PC-9 (cell line): ENCODE measurements at regions not wholly inside any gene's neighbourhood (a gene's known extent, or its start where the extent isn't known, plus 50 kb on each side); places are given as distances from the start of the nearest gene placed in this dataset.

ENCODE experiments used
- BruUV-seq: library from RNA; stranded (reverse); fragments of 400-500 nt; replicated peaks from 2 replicates; lab custom pipeline; 2021; lab: Mats Ljungman, UMichigan
- CTCF ChIA-PET: fragments of 300-600 bp; sonication (Branson Sonifier 250); formaldehyde crosslinking; loops from one replicate; lab custom pipeline; 2022; ENCODE audit warnings: antibody characterized with exemption; lab: Charles Lee
- POLR2A ChIA-PET: fragments of 300-600 bp; sonication (Branson Sonifier 250); formaldehyde crosslinking; loops from one replicate; lab custom pipeline; 2022; ENCODE audit warnings: antibody characterized with exemption; ENCODE audit not compliant: unreplicated experiment; lab: Charles Lee
- DNase-seq, 2 experiments: peaks; one replicate each; pipeline versions ENCODE4 v3.0.0 to v3.0.0-alpha.2; 2015 to 2022; ENCODE audit warnings: mixed read lengths in 1 of 2
- H2AFZ ChIP-seq: fragments of 200-600 bp; sonication (generic); 2 replicates; pipeline ENCODE4 v1.8.1; 2017; ENCODE audit warnings: antibody characterized with exemption
- H3F3A ChIP-seq: fragments of 200-600 bp; sonication (generic); 2 replicates; pipeline ENCODE4 v1.8.1; 2017; ENCODE audit warnings: antibody characterized with exemption, mild to moderate bottlenecking, low read depth; ENCODE audit not compliant: insufficient read depth
- H3K27ac ChIP-seq: fragments of 200-600 bp; sonication (generic); 2 replicates; pipeline ENCODE4 v1.6.1; 2016; ENCODE audit warnings: mixed run types
- H3K27me3 ChIP-seq: fragments of 200-600 bp; sonication (generic); 2 replicates; pipeline ENCODE4 v1.6.1; 2016; ENCODE audit warnings: low read depth, mixed run types; ENCODE audit not compliant: insufficient read depth
- H3K36me3 ChIP-seq: fragments of 200-600 bp; sonication (generic); 2 replicates; pipeline ENCODE4 v1.6.1; 2016; ENCODE audit warnings: low read depth, mixed run types
- H3K4me1 ChIP-seq: fragments of 200-600 bp; sonication (generic); replicated peaks from 2 replicates; pipeline ENCODE4 v1.6.1; 2016; ENCODE audit warnings: mixed run types; ENCODE audit not compliant: insufficient read depth
- H3K4me2 ChIP-seq: fragments of 200-600 bp; sonication (generic); 2 replicates; pipeline ENCODE4 v1.6.1; 2017; ENCODE audit warnings: mixed run types
- H3K4me3 ChIP-seq: fragments of 200-600 bp; sonication (generic); 2 replicates; pipeline ENCODE4 v1.6.1; 2016; ENCODE audit warnings: mixed run types
- H3K79me2 ChIP-seq: fragments of 200-600 bp; sonication (generic); 2 replicates; pipeline ENCODE4 v1.6.1; 2017; ENCODE audit warnings: low read depth, mixed run types
- H3K9me2 ChIP-seq: fragments of 200-600 bp; sonication (generic); 2 replicates; pipeline ENCODE4 v1.8.1; 2017; ENCODE audit warnings: mild to moderate bottlenecking; ENCODE audit not compliant: insufficient read depth
- H3K9me3 ChIP-seq: fragments of 200-600 bp; sonication (generic); 2 replicates; pipeline ENCODE4 v1.8.1; 2016; ENCODE audit warnings: low read depth; ENCODE audit not compliant: insufficient read depth
- H4K20me1 ChIP-seq: fragments of 200-600 bp; sonication (generic); 2 replicates; pipeline ENCODE4 v1.8.1; 2017; ENCODE audit not compliant: insufficient read depth
- EZH2 ChIP-seq: fragments of 200-600 bp; sonication (generic); IDR thresholded peaks from 2 replicates; pipeline ENCODE4 v1.8.0; 2017; ENCODE audit warnings: antibody characterized with exemption, low read depth
- intact Hi-C: fragments of 100-400 bp; cut with micrococcal nuclease; formaldehyde crosslinking; loops from one replicate; pipeline ENCODE4 v1.10.0; 2022; ENCODE audit not compliant: unreplicated experiment
- TF ChIP-seq, protein P1 (sequence below): fragments of 200-600 bp; sonication (generic); conservative IDR thresholded peaks from 2 replicates; pipeline ENCODE4 v1.6.1; 2017; ENCODE audit warnings: mixed run types, antibody characterized with exemption, mild to moderate bottlenecking, moderate library complexity

DNA sequence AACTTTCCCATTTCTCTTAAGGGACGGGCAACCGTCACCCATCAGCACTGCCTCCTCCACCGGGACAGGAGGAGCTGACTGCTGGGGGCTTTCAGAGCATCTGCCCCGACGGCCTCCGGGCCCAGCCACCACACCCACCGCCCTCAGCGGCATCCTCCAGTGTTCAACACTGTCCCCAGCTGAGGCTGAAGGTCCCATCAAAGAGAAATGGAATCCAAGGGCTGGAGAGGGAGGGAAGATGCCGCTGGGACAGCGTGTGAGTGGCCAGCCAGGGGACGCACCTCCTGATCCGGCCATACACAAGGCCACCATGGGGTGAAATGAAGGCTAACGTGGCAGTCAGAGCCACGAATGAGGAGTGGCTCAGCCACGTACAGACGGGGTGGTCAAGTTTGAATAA lies 153.6 kb upstream of the PPP2R2D start:
- Histone ChIP-seq H3K4me2 (no peak overlapping the region), H2AFZ (no peak overlapping the region), H3K27me3 (peaks cover 82% of the 10 kb centered on the region), H3K4me3 (no peak overlapping the region), H4K20me1 (no peaks in the 10 kb centered on the region), H3K79me2 (no peaks in the 10 kb centered on the region), H3K9me2 (no peaks in the 10 kb centered on the region), H3F3A (no peaks in the 10 kb centered on the region), H3K36me3 (no peaks in the 10 kb centered on the region), H3K9me3 (no peaks in the 10 kb centered on the region), H3K4me1 (no peaks in the 10 kb centered on the region), H3K27ac (no peak overlapping the region)
- intact Hi-C loops = no loop called here
- TF ChIP-seq, protein P1, sequence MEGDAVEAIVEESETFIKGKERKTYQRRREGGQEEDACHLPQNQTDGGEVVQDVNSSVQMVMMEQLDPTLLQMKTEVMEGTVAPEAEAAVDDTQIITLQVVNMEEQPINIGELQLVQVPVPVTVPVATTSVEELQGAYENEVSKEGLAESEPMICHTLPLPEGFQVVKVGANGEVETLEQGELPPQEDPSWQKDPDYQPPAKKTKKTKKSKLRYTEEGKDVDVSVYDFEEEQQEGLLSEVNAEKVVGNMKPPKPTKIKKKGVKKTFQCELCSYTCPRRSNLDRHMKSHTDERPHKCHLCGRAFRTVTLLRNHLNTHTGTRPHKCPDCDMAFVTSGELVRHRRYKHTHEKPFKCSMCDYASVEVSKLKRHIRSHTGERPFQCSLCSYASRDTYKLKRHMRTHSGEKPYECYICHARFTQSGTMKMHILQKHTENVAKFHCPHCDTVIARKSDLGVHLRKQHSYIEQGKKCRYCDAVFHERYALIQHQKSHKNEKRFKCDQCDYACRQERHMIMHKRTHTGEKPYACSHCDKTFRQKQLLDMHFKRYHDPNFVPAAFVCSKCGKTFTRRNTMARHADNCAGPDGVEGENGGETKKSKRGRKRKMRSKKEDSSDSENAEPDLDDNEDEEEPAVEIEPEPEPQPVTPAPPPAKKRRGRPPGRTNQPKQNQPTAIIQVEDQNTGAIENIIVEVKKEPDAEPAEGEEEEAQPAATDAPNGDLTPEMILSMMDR = no peak
- no peak for TF ChIP-seq EZH2
- ChIA-PET CTCF (no interaction called here), POLR2A (interaction anchor here (0.6 kb wide), 1 partner anchor 1128 kb away, joined by 4 read pairs; no protein-coding TSS in a partner anchor)
- no peak for DNase-seq
- no TSS peak for BruUV-seq

DNA sequence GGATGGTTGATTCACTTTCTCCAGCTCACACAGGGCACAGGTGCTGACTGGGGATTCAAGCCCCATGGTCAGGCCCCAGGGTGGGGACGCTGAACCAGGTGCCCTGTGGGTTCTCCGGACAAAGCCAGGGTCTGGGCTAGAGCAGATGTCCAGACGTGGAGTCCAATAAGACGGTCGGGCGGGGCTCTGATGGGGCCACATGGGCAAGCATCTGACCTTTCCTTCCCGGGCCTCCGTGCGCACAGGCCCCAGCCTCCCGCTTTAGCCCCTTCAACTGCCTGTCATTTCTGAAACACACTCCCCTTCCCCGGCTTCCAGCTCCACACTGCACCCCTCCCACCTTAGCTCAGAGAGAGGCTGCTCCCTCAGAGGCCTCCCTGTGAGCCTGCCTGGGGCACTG lies 153.0 kb upstream of the PPP2R2D start:
- no peaks in the 10 kb centered on the region for H3F3A ChIP-seq
- H3K9me3 ChIP-seq = no peaks in the 10 kb centered on the region
- no peaks in the 10 kb centered on the region for H3K4me1 ChIP-seq
- no peak for DNase-seq
- intact Hi-C loops = no loop called here
- BruUV-seq = no TSS peak
- no peaks in the 10 kb centered on the region for H3K9me2 ChIP-seq
- no peak overlapping the region for H2AFZ ChIP-seq
- POLR2A ChIA-PET = interaction anchor here (0.6 kb wide), 1 partner anchor 1128 kb away, joined by 4 read pairs; no protein-coding TSS in a partner anchor
- TF ChIP-seq, protein P1 = no peak
- TF ChIP-seq EZH2 = no peak
- H3K36me3 ChIP-seq = no peaks in the 10 kb centered on the region
- no peaks in the 10 kb centered on the region for H4K20me1 ChIP-seq
- peaks cover 84% of the 10 kb centered on the region for H3K27me3 ChIP-seq
- CTCF ChIA-PET = no interaction called here
- no peak overlapping the region for H3K4me2 ChIP-seq
- H3K79me2 ChIP-seq = no peaks in the 10 kb centered on the region
- H3K27ac ChIP-seq = no peak overlapping the region
- no peak overlapping the region for H3K4me3 ChIP-seq

DNA sequence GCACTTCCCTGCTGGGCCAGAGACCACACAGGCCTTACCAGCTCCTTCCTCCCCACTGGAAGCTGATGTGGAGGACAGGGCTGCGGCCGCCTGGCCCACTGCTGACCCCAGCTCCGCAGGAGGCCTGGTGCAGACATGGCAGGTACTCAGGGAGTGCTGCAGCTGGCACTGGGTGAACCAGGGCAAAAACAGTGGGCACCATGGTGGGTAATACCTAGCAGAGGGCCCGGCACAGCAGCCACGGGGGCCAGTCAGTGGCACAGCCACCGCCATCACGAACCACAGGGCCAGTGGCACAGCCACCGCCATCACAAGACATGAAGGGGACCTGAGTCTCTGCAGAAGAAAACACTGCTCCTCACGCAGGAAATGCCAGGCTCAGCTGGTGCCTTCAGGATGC lies 152.6 kb upstream of the PPP2R2D start:
- ChIA-PET POLR2A (no interaction called here), CTCF (no interaction called here)
- peaks cover 84% of the 10 kb centered on the region for H3K27me3 ChIP-seq
- TF ChIP-seq EZH2 = no peak
- TF ChIP-seq, protein P1 = no peak
- no peak for DNase-seq
- no peak overlapping the region for H3K4me3 ChIP-seq
- no peaks in the 10 kb centered on the region for H3K79me2 ChIP-seq
- no peak overlapping the region for H3K4me2 ChIP-seq
- no peaks in the 10 kb centered on the region for H3K9me3 ChIP-seq
- H3K27ac ChIP-seq = no peak overlapping the region
- intact Hi-C loops = no loop called here
- no peaks in the 10 kb centered on the region for H3K4me1 ChIP-seq
- no peaks in the 10 kb centered on the region for H3F3A ChIP-seq
- H3K36me3 ChIP-seq = no peaks in the 10 kb centered on the region
- H4K20me1 ChIP-seq = no peaks in the 10 kb centered on the region
- no peak overlapping the region for H2AFZ ChIP-seq
- no peaks in the 10 kb centered on the region for H3K9me2 ChIP-seq
- BruUV-seq = no TSS peak
